AG09309 (cell line): ENCODE measurements at regions not wholly inside any gene's neighbourhood (a gene's known extent, or its start where the extent isn't known, plus 50 kb on each side); places are given as distances from the start of the nearest gene placed in this dataset.

Experiments
- DNase-seq: peaks from one replicate; pipeline ENCODE4 v3.0.0-alpha.2; 2010; ENCODE audit warnings: low read depth
- H3K4me3 ChIP-seq: 2 replicates; pipeline ENCODE4 v1.5.1; 2011; ENCODE audit warnings: mild to moderate bottlenecking, low read depth, low read length, moderate library complexity; ENCODE audit not compliant: control insufficient read depth
- TF ChIP-seq, protein P1 (sequence below): IDR thresholded peaks from 2 replicates; pipeline ENCODE4 v1.5.1; 2011; ENCODE audit warnings: mild to moderate bottlenecking, low read depth, low read length, inconsistent platforms; ENCODE audit not compliant: insufficient read depth, control insufficient read depth; ENCODE audit errors: missing control alignments

DNA sequence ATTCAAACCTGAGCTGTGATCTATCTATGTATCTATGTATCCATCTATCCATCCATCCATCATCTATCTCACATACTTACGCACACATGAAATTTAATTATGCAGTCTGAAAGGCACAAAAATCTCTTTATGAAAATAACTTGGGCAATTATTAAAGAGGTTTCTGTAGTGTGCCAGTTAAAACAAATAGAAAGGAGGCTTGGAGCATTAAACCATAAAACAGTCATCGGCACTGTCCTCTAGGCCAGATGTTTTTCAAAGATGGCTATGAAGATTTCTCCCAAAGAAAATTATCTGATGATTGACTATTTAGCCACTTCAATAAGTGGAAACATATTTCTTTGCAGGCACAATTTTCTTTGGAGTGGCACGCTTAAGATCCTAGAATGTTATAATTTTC lies 392.5 kb upstream of the RPS23 start:
- no peak overlapping the region for H3K4me3 ChIP-seq
- TF ChIP-seq, protein P1, sequence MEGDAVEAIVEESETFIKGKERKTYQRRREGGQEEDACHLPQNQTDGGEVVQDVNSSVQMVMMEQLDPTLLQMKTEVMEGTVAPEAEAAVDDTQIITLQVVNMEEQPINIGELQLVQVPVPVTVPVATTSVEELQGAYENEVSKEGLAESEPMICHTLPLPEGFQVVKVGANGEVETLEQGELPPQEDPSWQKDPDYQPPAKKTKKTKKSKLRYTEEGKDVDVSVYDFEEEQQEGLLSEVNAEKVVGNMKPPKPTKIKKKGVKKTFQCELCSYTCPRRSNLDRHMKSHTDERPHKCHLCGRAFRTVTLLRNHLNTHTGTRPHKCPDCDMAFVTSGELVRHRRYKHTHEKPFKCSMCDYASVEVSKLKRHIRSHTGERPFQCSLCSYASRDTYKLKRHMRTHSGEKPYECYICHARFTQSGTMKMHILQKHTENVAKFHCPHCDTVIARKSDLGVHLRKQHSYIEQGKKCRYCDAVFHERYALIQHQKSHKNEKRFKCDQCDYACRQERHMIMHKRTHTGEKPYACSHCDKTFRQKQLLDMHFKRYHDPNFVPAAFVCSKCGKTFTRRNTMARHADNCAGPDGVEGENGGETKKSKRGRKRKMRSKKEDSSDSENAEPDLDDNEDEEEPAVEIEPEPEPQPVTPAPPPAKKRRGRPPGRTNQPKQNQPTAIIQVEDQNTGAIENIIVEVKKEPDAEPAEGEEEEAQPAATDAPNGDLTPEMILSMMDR, result no peak
- no peak for DNase-seq

DNA sequence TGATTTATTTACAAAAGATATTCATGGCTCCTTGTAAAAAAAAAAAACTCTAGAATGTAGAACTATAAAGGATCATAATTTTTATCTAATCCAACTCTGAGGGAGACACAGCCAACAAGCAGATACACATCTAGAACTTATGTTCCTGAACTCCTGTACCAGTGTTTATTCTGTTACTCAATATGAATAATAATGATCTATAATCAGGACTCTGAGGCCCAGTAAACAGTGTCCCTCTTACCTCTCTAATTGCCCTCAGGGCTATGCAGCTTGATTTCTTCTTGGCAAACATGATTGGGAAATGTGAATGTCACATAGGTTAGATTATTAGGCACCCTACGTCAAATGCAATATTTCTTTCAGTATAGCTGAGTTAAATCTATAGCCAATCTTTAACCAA lies 391.6 kb upstream of the RPS23 start:
- no peak overlapping the region for H3K4me3 ChIP-seq
- TF ChIP-seq, protein P1, result no peak
- no peak for DNase-seq

DNA sequence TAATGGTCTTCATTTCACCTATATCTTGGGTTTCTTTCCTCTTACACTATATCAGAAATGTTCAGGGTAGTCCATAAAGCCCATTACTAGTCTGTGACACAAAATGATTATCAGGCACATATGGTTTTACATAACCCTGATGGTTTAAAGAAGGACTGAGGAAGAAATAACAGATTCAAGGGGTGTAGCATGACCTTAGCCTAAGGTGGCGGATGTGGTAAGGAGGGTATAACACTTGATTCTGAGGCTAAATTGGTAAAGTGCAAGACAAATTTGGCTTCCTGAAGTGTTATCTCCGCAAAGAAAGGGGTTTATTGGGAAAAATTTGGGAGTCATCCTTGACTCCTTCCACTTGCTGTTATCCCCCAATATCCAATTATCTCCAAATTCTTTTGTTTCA lies 388.2 kb upstream of the RPS23 start:
- H3K4me3 ChIP-seq, result no peak overlapping the region
- no peak for DNase-seq
- TF ChIP-seq, protein P1, result no peak

DNA sequence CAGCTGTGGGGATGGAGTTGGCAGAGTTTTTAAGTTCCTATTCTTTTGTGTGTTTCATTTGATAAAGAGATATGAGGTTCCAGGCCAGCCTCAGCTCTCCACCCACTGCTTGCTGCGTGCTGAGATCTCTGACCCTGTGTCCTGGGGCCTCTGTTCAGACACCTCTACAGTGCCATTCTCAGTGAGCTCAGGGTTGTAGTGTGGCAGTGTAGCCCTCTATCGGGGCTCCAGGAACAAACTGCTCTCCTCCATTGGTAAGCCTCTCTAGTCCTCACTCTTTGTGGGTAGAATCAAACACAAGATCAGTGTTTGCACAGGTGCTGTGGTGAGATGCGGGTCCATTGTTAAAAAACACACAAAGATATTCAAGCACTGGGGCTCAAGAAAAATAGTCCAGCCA lies 386.6 kb upstream of the RPS23 start:
- DNase-seq, result no peak
- TF ChIP-seq, protein P1, result no peak
- H3K4me3 ChIP-seq, result no peak overlapping the region

DNA sequence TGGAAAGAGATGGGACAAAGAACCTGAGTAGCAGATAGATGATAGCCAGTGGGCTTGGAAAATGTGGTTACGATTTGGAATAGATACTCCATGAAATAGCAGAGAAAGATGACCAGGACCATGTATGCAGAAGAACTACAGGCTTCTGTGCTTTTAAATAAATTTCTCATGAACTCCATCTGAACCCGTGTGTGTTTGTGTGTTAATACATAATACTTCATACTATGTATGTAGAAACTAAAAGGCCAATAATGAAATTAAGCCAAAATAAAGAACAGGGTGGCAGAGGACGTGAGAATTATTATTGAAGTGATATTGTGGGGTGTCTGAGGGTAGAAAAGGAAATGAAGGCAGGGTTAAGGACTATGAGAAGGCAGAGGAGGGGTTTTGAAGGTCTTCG lies 385.1 kb upstream of the RPS23 start:
- TF ChIP-seq, protein P1, result no peak
- no peak for DNase-seq
- H3K4me3 ChIP-seq, result no peak overlapping the region

DNA sequence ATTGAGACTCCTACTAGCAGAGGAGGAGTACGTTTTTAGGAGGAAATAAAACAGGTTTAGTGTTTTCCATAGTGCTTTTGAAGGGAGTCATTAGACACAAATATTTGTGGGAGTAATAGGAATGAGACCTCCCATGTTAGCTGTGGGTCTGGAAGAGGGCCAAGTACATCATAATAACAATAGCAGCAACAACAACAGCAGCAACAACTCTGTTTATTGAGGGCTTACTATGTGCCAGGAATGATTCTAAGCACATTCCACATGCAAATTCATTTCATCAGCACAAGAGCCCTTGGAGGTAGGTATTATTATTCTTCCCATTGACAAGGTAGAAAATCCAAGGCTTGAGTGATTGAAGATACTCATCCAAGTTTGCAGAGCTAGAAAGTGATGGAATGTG lies 384.2 kb upstream of the RPS23 start:
- no peak overlapping the region for H3K4me3 ChIP-seq
- DNase-seq, result no peak
- TF ChIP-seq, protein P1, result no peak

DNA sequence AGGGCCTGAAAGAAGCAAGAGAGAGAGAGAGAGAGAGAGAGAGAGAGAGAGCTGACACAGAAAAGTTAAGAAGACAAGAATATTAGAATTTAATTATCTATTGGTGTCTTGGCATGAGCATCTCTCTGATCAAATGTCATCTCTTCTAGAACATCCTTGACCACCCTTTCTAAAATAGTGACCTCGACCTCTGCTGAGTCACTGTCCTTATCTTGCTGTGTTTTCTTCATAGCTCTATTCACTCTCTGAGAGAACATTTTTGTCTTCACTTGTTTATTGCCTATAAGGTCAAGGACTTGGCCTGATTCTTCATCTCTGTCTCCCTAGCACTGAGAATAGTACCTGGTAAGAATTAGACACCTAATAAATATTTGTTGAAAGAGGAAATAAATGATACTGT lies 383.8 kb upstream of the RPS23 start:
- no peak overlapping the region for H3K4me3 ChIP-seq
- TF ChIP-seq, protein P1, result no peak
- no peak for DNase-seq
